Neural cell (in vitro differentiated cells): ENCODE measurements at regions not wholly inside any gene's neighbourhood (a gene's known extent, or its start where the extent isn't known, plus 50 kb on each side); places are given as distances from the start of the nearest gene placed in this dataset.

ENCODE experiments used
- H2AFZ ChIP-seq: fragments of 200-600, 300-800 bp; sonication (generic), shearing (Covaris generic); 2 replicates; pipeline ENCODE4 v1.6.0; 2014; ENCODE audit warnings: low read depth, mild to moderate bottlenecking, antibody characterized with exemption, low read length, moderate library complexity
- H3F3A ChIP-seq: fragments of 200-600 bp; shearing (Covaris generic); 2 replicates; pipeline ENCODE4 v1.6.1; 2016; ENCODE audit warnings: mild to moderate bottlenecking, moderate library complexity, mixed read lengths, antibody characterized with exemption, low read length; ENCODE audit not compliant: insufficient read depth, poor library complexity, severe bottlenecking
- H3K27ac ChIP-seq: fragments of 200-600, 300-800 bp; sonication (generic), shearing (Covaris generic); 2 replicates; pipeline ENCODE4 v1.5.1; 2014; ENCODE audit warnings: mild to moderate bottlenecking, low read length, moderate library complexity
- H3K27me3 ChIP-seq: fragments of 300-800, 200-600 bp; sonication (generic), shearing (Covaris generic); 2 replicates; pipeline ENCODE4 v1.6.0; 2014; ENCODE audit warnings: mild to moderate bottlenecking, low read depth, low read length, moderate library complexity; ENCODE audit not compliant: insufficient read depth
- H3K36me3 ChIP-seq: fragments of 300-800, 200-600 bp; sonication (generic), shearing (Covaris generic); 2 replicates; pipeline ENCODE4 v1.5.1; 2014; ENCODE audit warnings: mild to moderate bottlenecking, antibody characterized with exemption, low read length, moderate library complexity; ENCODE audit not compliant: insufficient read depth
- H3K4me2 ChIP-seq: fragments of 300-800, 200-600 bp; sonication (generic), shearing (Covaris generic); 2 replicates; pipeline ENCODE4 v1.6.0; 2014; ENCODE audit warnings: mild to moderate bottlenecking, low read length
- H3K4me3 ChIP-seq: fragments of 300-800, 200-600 bp; sonication (generic), shearing (Covaris generic); 2 replicates; pipeline ENCODE4 v1.5.1; 2014; ENCODE audit warnings: mild to moderate bottlenecking, low read length, moderate library complexity
- H3K79me2 ChIP-seq: fragments of 200-600 bp; shearing (Covaris generic); replicated peaks from 2 replicates; pipeline ENCODE4 v1.6.0; 2014; ENCODE audit warnings: mild to moderate bottlenecking, low read length, moderate library complexity; ENCODE audit not compliant: insufficient read depth
- H3K9ac ChIP-seq: fragments of 300-800, 200-600 bp; sonication (generic), shearing (Covaris generic); 2 replicates; pipeline ENCODE4 v1.6.1; 2016; ENCODE audit warnings: mild to moderate bottlenecking, low read length, mixed read lengths
- H3K9me2 ChIP-seq: fragments of 200-600 bp; shearing (Covaris generic); 2 replicates; pipeline ENCODE4 v1.6.1; 2016; ENCODE audit warnings: mild to moderate bottlenecking, low read length, mixed read lengths; ENCODE audit not compliant: insufficient read depth
- H3K9me3 ChIP-seq: fragments of 200-600, 300-800 bp; sonication (generic), shearing (Covaris generic); 2 replicates; pipeline ENCODE4 v1.6.1; 2016; ENCODE audit warnings: mild to moderate bottlenecking, mixed run types, low read length, moderate library complexity, mixed read lengths
- H4K20me1 ChIP-seq: fragments of 200-600 bp; shearing (Covaris generic); 2 replicates; pipeline ENCODE4 v1.6.1; 2016; ENCODE audit warnings: mild to moderate bottlenecking, mixed run types; ENCODE audit not compliant: insufficient read depth
- CTCF ChIP-seq: fragments of 450-650 bp; IDR thresholded peaks from 2 replicates; pipeline ENCODE4 v1.5.1; 2014; ENCODE audit warnings: antibody characterized with exemption, mild to moderate bottlenecking, moderate library complexity; ENCODE audit not compliant: poor library complexity, severe bottlenecking
- EP300 ChIP-seq: fragments of 450-650 bp; conservative IDR thresholded peaks from 2 replicates; pipeline ENCODE4 v1.6.1; 2014; ENCODE audit warnings: antibody characterized with exemption, mild to moderate bottlenecking, moderate library complexity; ENCODE audit not compliant: poor library complexity, severe bottlenecking
- EZH2 ChIP-seq: fragments of 200-600, 300-800 bp; shearing (Covaris generic), sonication (generic); IDR thresholded peaks from 2 replicates; pipeline ENCODE4 v1.6.1; 2014; ENCODE audit warnings: antibody characterized with exemption, low read length, borderline replicate concordance, mild to moderate bottlenecking; ENCODE audit not compliant: insufficient read depth, poor library complexity, severe bottlenecking
- MXI1 ChIP-seq: fragments of 450-650 bp; conservative IDR thresholded peaks from 2 replicates; pipeline ENCODE4 v1.6.1; 2014; ENCODE audit warnings: antibody characterized with exemption, mild to moderate bottlenecking; ENCODE audit not compliant: poor library complexity, severe bottlenecking
- POLR2AphosphoS5 ChIP-seq: IDR thresholded peaks from 2 replicates; pipeline ENCODE4 v1.6.1; 2012
- RAD21 ChIP-seq: fragments of 450-650 bp; conservative IDR thresholded peaks from 2 replicates; pipeline ENCODE4 v1.6.1; 2014; ENCODE audit warnings: antibody characterized with exemption, mild to moderate bottlenecking, moderate library complexity
- REST ChIP-seq: IDR thresholded peaks from 2 replicates; pipeline ENCODE4 v1.6.1; 2012; ENCODE audit warnings: borderline replicate concordance
- SMC3 ChIP-seq: fragments of 450-650 bp; conservative IDR thresholded peaks from 2 replicates; pipeline ENCODE4 v1.6.1; 2014; ENCODE audit warnings: antibody characterized with exemption, mild to moderate bottlenecking, moderate library complexity; ENCODE audit not compliant: poor library complexity
- TAF1 ChIP-seq: IDR thresholded peaks from 2 replicates; pipeline ENCODE4 v1.6.1; 2012; ENCODE audit warnings: low read depth

- no peak overlapping the region for H3K9ac ChIP-seq
- H3K4me2 ChIP-seq: no peak overlapping the region
- no peaks in the 10 kb centered on the region for H4K20me1 ChIP-seq
- no peak overlapping the region for H3K4me3 ChIP-seq
- H3K27ac ChIP-seq: no peak overlapping the region
- H3K79me2 ChIP-seq: no peaks in the 10 kb centered on the region
- no peaks in the 10 kb centered on the region for H3K27me3 ChIP-seq
- no peak for TF ChIP-seq REST
- TF ChIP-seq EP300: no peak
- TF ChIP-seq EZH2: no peak
- TF ChIP-seq MXI1: no peak
- TF ChIP-seq TAF1: no peak
- H3K9me2 ChIP-seq: no peaks in the 10 kb centered on the region
- no peaks in the 10 kb centered on the region for H3K9me3 ChIP-seq
- no peak overlapping the region for H2AFZ ChIP-seq
- no peaks in the 10 kb centered on the region for H3K36me3 ChIP-seq
- no peaks in the 10 kb centered on the region for H3F3A ChIP-seq
These were observed 313.2 kb downstream of the UQCRFS1 start for GRCh38 chr19:28899703-28900102.

GRCh38 chr19:28898249-28898648 is 314.7 kb downstream of the UQCRFS1 start:
- H3K9ac ChIP-seq: no peak overlapping the region
- H3K4me2 ChIP-seq: no peak overlapping the region
- H2AFZ ChIP-seq: no peak overlapping the region
- no peaks in the 10 kb centered on the region for H3K36me3 ChIP-seq
- no peaks in the 10 kb centered on the region for H3F3A ChIP-seq
- no peaks in the 10 kb centered on the region for H4K20me1 ChIP-seq
- no peak overlapping the region for H3K27ac ChIP-seq
- H3K9me2 ChIP-seq: no peaks in the 10 kb centered on the region
- no peak overlapping the region for H3K4me3 ChIP-seq
- H3K27me3 ChIP-seq: no peaks in the 10 kb centered on the region
- H3K9me3 ChIP-seq: no peaks in the 10 kb centered on the region
- no peaks in the 10 kb centered on the region for H3K79me2 ChIP-seq
- TF ChIP-seq REST (no peak), EP300 (no peak), MXI1 (no peak), RAD21 (no peak), POLR2AphosphoS5 (no peak), EZH2 (no peak), CTCF (no peak), SMC3 (no peak), TAF1 (no peak)
